ENCODE measurements at regions not wholly inside any gene's neighbourhood (a gene's known extent, or its start where the extent isn't known, plus 50 kb on each side); places are given as distances from the start of the nearest gene placed in this dataset.
A peak's percentile ranks its signal among the peaks of the same experiment; 100 is the strongest.

DNA sequence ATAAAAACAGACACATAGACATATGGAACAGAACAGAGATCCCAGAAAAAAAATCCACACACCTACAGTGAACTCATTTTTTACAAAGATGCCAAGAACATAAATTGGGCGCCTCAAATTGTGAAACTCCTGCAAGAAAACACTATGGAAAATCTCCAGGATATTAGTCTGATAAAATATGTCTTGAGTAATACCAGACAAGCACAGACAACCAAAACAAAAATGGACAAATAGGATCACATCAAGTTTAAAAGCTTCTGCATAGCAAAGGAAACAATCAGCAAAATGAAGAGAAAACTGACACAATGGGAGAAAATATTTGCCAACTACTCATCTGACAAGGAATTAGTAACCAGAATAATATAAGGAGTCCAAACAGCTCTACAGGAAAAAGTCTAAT is 337.3 kb upstream of the DIPK2B start:
- Histone ChIP-seq H3K4me3 (ENCODE audit: insufficient read depth, low read length) (no peak overlapping the region), H4K20me1 (ENCODE audit: insufficient read depth, low read length) (no peaks in the 10 kb centered on the region), H3K27me3 (ENCODE audit: insufficient read depth, low read length) (peaks cover 11% of the 10 kb centered on the region), H3K4me1 (ENCODE audit: insufficient read depth, low read length) (no peaks in the 10 kb centered on the region), H3K79me2 (ENCODE audit: insufficient read depth, low read length) (no peaks in the 10 kb centered on the region), H2AFZ (ENCODE audit: low read length) (no peak overlapping the region), H3K9me3 (ENCODE audit: low read depth, low read length) (no peaks in the 10 kb centered on the region), H3K27ac (ENCODE audit: low read depth, low read length) (no peak overlapping the region), H3K4me2 (ENCODE audit: insufficient read depth, low read length) (no peak overlapping the region), H3K36me3 (ENCODE audit: insufficient read depth, low read length) (no peaks in the 10 kb centered on the region)
- TF ChIP-seq, protein P1, sequence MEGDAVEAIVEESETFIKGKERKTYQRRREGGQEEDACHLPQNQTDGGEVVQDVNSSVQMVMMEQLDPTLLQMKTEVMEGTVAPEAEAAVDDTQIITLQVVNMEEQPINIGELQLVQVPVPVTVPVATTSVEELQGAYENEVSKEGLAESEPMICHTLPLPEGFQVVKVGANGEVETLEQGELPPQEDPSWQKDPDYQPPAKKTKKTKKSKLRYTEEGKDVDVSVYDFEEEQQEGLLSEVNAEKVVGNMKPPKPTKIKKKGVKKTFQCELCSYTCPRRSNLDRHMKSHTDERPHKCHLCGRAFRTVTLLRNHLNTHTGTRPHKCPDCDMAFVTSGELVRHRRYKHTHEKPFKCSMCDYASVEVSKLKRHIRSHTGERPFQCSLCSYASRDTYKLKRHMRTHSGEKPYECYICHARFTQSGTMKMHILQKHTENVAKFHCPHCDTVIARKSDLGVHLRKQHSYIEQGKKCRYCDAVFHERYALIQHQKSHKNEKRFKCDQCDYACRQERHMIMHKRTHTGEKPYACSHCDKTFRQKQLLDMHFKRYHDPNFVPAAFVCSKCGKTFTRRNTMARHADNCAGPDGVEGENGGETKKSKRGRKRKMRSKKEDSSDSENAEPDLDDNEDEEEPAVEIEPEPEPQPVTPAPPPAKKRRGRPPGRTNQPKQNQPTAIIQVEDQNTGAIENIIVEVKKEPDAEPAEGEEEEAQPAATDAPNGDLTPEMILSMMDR (IDR thresholded peaks at IDR 0.05; ENCODE audit: extremely low read depth, low read depth, low read length): no peak
- no peak for DNase-seq (ENCODE audit: insufficient read length, low spot score, missing footprints)

- Histone ChIP-seq H3K27ac (ENCODE audit: low read depth, low read length) (peak overlapping the region; percentile 33), H3K27me3 (ENCODE audit: insufficient read depth, low read length) (peaks cover 13% of the 10 kb centered on the region), H3K9me3 (ENCODE audit: low read depth, low read length) (no peaks in the 10 kb centered on the region), H3K4me1 (ENCODE audit: insufficient read depth, low read length) (peaks cover 5% of the 10 kb centered on the region), H3K36me3 (ENCODE audit: insufficient read depth, low read length) (no peaks in the 10 kb centered on the region), H2AFZ (ENCODE audit: low read length) (no peak overlapping the region), H3K4me3 (ENCODE audit: insufficient read depth, low read length) (no peak overlapping the region), H3K4me2 (ENCODE audit: insufficient read depth, low read length) (no peak overlapping the region), H3K79me2 (ENCODE audit: insufficient read depth, low read length) (no peaks in the 10 kb centered on the region), H4K20me1 (ENCODE audit: insufficient read depth, low read length) (no peaks in the 10 kb centered on the region)
- TF ChIP-seq, protein P1 (IDR thresholded peaks at IDR 0.05; ENCODE audit: extremely low read depth, low read depth, low read length): no peak
- DNase-seq (ENCODE audit: insufficient read length, low spot score, missing footprints): no peak
These were observed 327.2 kb upstream of the DIPK2B start for GRCh38 chrX:45527834-45528233.

DNA sequence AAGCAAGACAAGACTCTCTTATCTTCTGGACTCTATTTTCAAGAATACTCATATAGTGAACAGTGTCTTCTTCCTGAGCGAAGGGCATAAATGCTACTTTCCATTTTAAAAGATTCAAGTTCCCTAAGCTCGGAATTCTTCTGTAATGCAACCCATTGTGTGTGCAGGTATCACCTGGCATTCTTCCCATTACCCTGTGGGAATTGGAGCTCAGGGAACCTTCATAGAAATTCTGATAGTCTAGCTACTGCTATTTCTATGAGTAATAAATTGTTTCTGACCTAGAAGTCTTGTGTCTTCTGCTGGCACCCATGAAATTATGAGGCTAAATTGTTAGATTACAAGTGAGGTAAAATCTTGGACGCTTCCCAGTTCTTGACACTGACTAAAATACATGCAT is 324.1 kb upstream of the DIPK2B start:
- TF ChIP-seq, protein P1 (IDR thresholded peaks at IDR 0.05; ENCODE audit: extremely low read depth, low read depth, low read length): no peak

DNA sequence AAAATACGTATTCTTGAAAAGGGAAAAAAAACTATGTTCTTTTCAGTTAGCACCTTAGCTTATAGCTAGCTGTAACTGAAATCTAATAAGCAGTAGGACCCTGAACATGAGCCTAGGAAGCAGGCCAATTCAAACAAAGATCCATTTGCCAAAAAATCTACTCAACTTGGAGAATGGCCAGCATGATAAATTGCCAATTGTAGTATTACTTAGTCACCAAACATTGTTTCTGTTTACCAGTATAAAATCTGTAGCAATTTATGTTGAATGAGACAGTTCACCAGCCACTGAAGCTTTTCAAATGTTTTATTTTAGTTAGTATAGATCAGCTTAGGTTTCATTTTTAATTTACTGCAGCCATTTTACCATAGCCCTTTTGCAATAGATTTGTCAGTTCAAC is 323.6 kb upstream of the DIPK2B start:
- DNase-seq (ENCODE audit: insufficient read length, low spot score, missing footprints): peak; percentile 77
- H3K79me2 ChIP-seq (ENCODE audit: insufficient read depth, low read length): no peaks in the 10 kb centered on the region
- H3K4me3 ChIP-seq (ENCODE audit: insufficient read depth, low read length): no peak overlapping the region
- TF ChIP-seq, protein P1 (IDR thresholded peaks at IDR 0.05; ENCODE audit: extremely low read depth, low read depth, low read length): no peak
- no peaks in the 10 kb centered on the region for H3K36me3 ChIP-seq (ENCODE audit: insufficient read depth, low read length)
- no peaks in the 10 kb centered on the region for H3K9me3 ChIP-seq (ENCODE audit: low read depth, low read length)
- no peak overlapping the region for H2AFZ ChIP-seq (ENCODE audit: low read length)
- no peak overlapping the region for H3K27ac ChIP-seq (ENCODE audit: low read depth, low read length)
- H3K4me1 ChIP-seq (ENCODE audit: insufficient read depth, low read length): peaks cover 5% of the 10 kb centered on the region
- no peak overlapping the region for H3K4me2 ChIP-seq (ENCODE audit: insufficient read depth, low read length)
- no peaks in the 10 kb centered on the region for H4K20me1 ChIP-seq (ENCODE audit: insufficient read depth, low read length)
- peaks cover 9% of the 10 kb centered on the region for H3K27me3 ChIP-seq (ENCODE audit: insufficient read depth, low read length)

More for the DNA sequence above, 324.1 kb upstream of the DIPK2B start:
- Histone ChIP-seq H3K36me3 (ENCODE audit: insufficient read depth, low read length) (no peaks in the 10 kb centered on the region), H3K4me3 (ENCODE audit: insufficient read depth, low read length) (no peak overlapping the region), H4K20me1 (ENCODE audit: insufficient read depth, low read length) (no peaks in the 10 kb centered on the region), H3K27ac (ENCODE audit: low read depth, low read length) (no peak overlapping the region), H3K79me2 (ENCODE audit: insufficient read depth, low read length) (no peaks in the 10 kb centered on the region), H3K27me3 (ENCODE audit: insufficient read depth, low read length) (peaks cover 11% of the 10 kb centered on the region), H2AFZ (ENCODE audit: low read length) (no peak overlapping the region), H3K9me3 (ENCODE audit: low read depth, low read length) (no peaks in the 10 kb centered on the region), H3K4me1 (ENCODE audit: insufficient read depth, low read length) (peaks cover 5% of the 10 kb centered on the region), H3K4me2 (ENCODE audit: insufficient read depth, low read length) (no peak overlapping the region)
- DNase-seq (ENCODE audit: insufficient read length, low spot score, missing footprints): no peak
